Sigmoid colon (tissue), 4 donors: ENCODE measurements at regions not wholly inside any gene's neighbourhood (a gene's known extent, or its start where the extent isn't known, plus 50 kb on each side); places are given as distances from the start of the nearest gene placed in this dataset.

Source experiments
- CTCF ChIP-seq, 4 experiments: fragments of 450-650 bp in 3 of 4; fragments of 200-600 bp in 1 of 4; IDR thresholded peaks; one replicate each; pipeline ENCODE4 v1.5.1; 2016 to 2019; ENCODE audit warnings: antibody characterized with exemption in 4 of 4, mild to moderate bottlenecking in 3 of 4, moderate library complexity in 2 of 4
- EP300 ChIP-seq, 4 donors: sonication (generic); formaldehyde crosslinking; IDR thresholded peaks; one replicate each; pipeline ENCODE4 v1.6.1; 2017; ENCODE audit warnings: antibody characterized with exemption in 4 of 4
- POLR2A ChIP-seq, 2 donors: fragments of 450-650 bp; IDR thresholded peaks; one replicate each; pipeline ENCODE4 v1.6.1; 2016; ENCODE audit warnings: antibody characterized with exemption in 2 of 2, mild to moderate bottlenecking in 2 of 2, moderate library complexity in 2 of 2
- POLR2AphosphoS5 ChIP-seq, 4 donors: sonication (generic); formaldehyde crosslinking; IDR thresholded peaks; one replicate each; pipeline ENCODE4 v1.6.1; 2017; ENCODE audit warnings: antibody characterized with exemption in 4 of 4

GRCh38 chr6:21666201-21666691, 72.7 kb downstream of the SOX4 start:
- no peak for TF ChIP-seq CTCF (IDR thresholded peaks at IDR 0.05)
- TF ChIP-seq POLR2A (IDR thresholded peaks at IDR 0.05): no peak
- no peak for TF ChIP-seq POLR2AphosphoS5 (IDR thresholded peaks at IDR 0.05)
- no peak for TF ChIP-seq EP300 (IDR thresholded peaks at IDR 0.05)
